Esophagus squamous epithelium (tissue), 4 donors: ENCODE measurements at regions not wholly inside any gene's neighbourhood (a gene's known extent, or its start where the extent isn't known, plus 50 kb on each side); places are given as distances from the start of the nearest gene placed in this dataset.

Experiments used
- POLR2A ChIP-seq, 4 donors: fragments of 450-650 bp; IDR thresholded peaks; one replicate each; pipeline ENCODE4 v1.6.1; 2017; ENCODE audit warnings: antibody characterized with exemption in 4 of 4, mild to moderate bottlenecking in 4 of 4, moderate library complexity in 3 of 4
- TF ChIP-seq, protein P1 (sequence below), 6 experiments: fragments of 450-650 bp in 4 of 6; fragments of 200-600 bp in 2 of 6; sonication (generic) in 2 of 6; IDR thresholded peaks; one replicate each; pipeline ENCODE4 v1.5.1; 2016 to 2019; ENCODE audit warnings: antibody characterized with exemption in 6 of 6, mild to moderate bottlenecking in 4 of 6, moderate library complexity in 4 of 6

DNA sequence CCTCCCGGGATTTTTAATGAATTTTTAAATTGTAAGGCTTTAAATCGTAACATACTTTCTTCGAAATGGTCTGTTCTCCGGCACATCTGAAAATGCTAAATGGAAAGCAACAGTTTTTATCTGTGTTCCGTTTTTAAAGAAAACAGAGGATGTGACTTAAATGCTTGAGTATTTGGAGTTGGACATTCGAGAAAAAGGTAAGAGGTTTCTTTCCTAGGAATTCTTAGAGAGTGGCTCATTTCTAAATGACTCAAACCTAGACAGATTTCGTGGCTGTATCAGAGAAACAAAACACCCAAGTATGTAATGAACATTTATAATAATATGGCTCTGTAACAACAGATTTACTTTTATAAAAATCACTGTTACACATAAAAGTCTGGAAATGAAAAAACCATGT lies 177.6 kb upstream of the CCDC68 start:
- TF ChIP-seq, protein P1, sequence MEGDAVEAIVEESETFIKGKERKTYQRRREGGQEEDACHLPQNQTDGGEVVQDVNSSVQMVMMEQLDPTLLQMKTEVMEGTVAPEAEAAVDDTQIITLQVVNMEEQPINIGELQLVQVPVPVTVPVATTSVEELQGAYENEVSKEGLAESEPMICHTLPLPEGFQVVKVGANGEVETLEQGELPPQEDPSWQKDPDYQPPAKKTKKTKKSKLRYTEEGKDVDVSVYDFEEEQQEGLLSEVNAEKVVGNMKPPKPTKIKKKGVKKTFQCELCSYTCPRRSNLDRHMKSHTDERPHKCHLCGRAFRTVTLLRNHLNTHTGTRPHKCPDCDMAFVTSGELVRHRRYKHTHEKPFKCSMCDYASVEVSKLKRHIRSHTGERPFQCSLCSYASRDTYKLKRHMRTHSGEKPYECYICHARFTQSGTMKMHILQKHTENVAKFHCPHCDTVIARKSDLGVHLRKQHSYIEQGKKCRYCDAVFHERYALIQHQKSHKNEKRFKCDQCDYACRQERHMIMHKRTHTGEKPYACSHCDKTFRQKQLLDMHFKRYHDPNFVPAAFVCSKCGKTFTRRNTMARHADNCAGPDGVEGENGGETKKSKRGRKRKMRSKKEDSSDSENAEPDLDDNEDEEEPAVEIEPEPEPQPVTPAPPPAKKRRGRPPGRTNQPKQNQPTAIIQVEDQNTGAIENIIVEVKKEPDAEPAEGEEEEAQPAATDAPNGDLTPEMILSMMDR (IDR thresholded peaks at IDR 0.05), result no peak
- no peak for TF ChIP-seq POLR2A (IDR thresholded peaks at IDR 0.05)
